Liver (tissue), 3 donors: ENCODE measurements at regions not wholly inside any gene's neighbourhood (a gene's known extent, or its start where the extent isn't known, plus 50 kb on each side); places are given as distances from the start of the nearest gene placed in this dataset.

Experiments
- CTCF ChIP-seq: fragments of 150-350 bp; IDR thresholded peaks from 2 replicates; pipeline ENCODE4 v1.5.1; 2017; ENCODE audit warnings: improper control_type of control experiment, low read depth, low read length; ENCODE audit not compliant: missing input control
- GABPA ChIP-seq, 2 donors: IDR thresholded peaks in 1 of 2; conservative IDR thresholded peaks in 1 of 2; 2 replicates each; pipeline ENCODE4 v1.6.1; 2016; ENCODE audit warnings: antibody characterized with exemption in 2 of 2, mild to moderate bottlenecking in 1 of 2, moderate library complexity in 1 of 2
- NR2F2 ChIP-seq: IDR thresholded peaks from 2 replicates; pipeline ENCODE4 v1.6.1; 2016; ENCODE audit warnings: antibody characterized with exemption
- YY1 ChIP-seq: IDR thresholded peaks from 2 replicates; pipeline ENCODE4 v1.6.1; 2016; ENCODE audit warnings: antibody characterized with exemption, mild to moderate bottlenecking
- donor health status: healthy.
- donor health status: healthy.

- no peak for TF ChIP-seq CTCF
- TF ChIP-seq YY1: no peak
- no peak for TF ChIP-seq NR2F2
- TF ChIP-seq GABPA (IDR thresholded peaks at IDR 0.05 in 1 of 2, conservative IDR thresholded peaks at IDR 0.05 in 1 of 2): no peak
Measured at GRCh38 chr12:63403256-63403655, 252.3 kb upstream of the AVPR1A start.
